ENCODE measurements at regions not wholly inside any gene's neighbourhood (a gene's known extent, or its start where the extent isn't known, plus 50 kb on each side); places are given as distances from the start of the nearest gene placed in this dataset.

GRCh38 chr5:130545291-130545690 lies 619.8 kb downstream of the HINT1 start:
- no peak for TF ChIP-seq CTCF (IDR thresholded peaks at IDR 0.05)
- no peak for ATAC-seq (ENCODE audit: low FRiP score)
- DNase-seq (ENCODE audit: low spot score), result no peak

GRCh38 chr5:130541617-130542221 lies 623.3 kb downstream of the HINT1 start:
- no peak for TF ChIP-seq CTCF (IDR thresholded peaks at IDR 0.05)
- ATAC-seq (ENCODE audit: low FRiP score) (no peak), DNase-seq (ENCODE audit: low spot score) (no peak)

GRCh38 chr5:130536691-130537090 lies 628.4 kb downstream of the HINT1 start:
- DNase-seq (ENCODE audit: low spot score) (no peak), ATAC-seq (ENCODE audit: low FRiP score) (no peak)
- TF ChIP-seq CTCF (IDR thresholded peaks at IDR 0.05), result no peak

- no peak for ATAC-seq (ENCODE audit: low FRiP score)
- TF ChIP-seq CTCF (IDR thresholded peaks at IDR 0.05), result no peak
- DNase-seq (ENCODE audit: low spot score), result no peak
These were observed 628.5 kb downstream of the CHSY3 start for GRCh38 chr5:130532786-130533185.

GRCh38 chr5:130529511-130530485 lies 625.5 kb downstream of the CHSY3 start:
- DNase-seq (ENCODE audit: low spot score) (no peak), ATAC-seq (ENCODE audit: low FRiP score) (no peak)
- TF ChIP-seq CTCF (IDR thresholded peaks at IDR 0.05), result no peak

GRCh38 chr5:130529111-130529510 lies 624.8 kb downstream of the CHSY3 start:
- ATAC-seq (ENCODE audit: low FRiP score), result no peak
- TF ChIP-seq CTCF (IDR thresholded peaks at IDR 0.05), result no peak
- no peak for DNase-seq (ENCODE audit: low spot score)
